ENCODE measurements at regions not wholly inside any gene's neighbourhood (a gene's known extent, or its start where the extent isn't known, plus 50 kb on each side); places are given as distances from the start of the nearest gene placed in this dataset.
"Not testable (repeated sequence)": the region's sequence is repeated elsewhere in the genome, so short reads cannot be mapped to it uniquely, and the experiment has no call there.

GRCh38 chr5:152026328-152027024, 101.8 kb upstream of the GLRA1 start:
- not testable (repeated sequence) for ATAC-seq

GRCh38 chr5:152016421-152016820, 91.8 kb upstream of the GLRA1 start:
- no peak for ATAC-seq

GRCh38 chr5:152007653-152008335, 83.1 kb upstream of the GLRA1 start:
- ATAC-seq: no peak

GRCh38 chr5:152004095-152004494, 79.4 kb upstream of the GLRA1 start:
- ATAC-seq: no peak
